K562 (cell line): ENCODE measurements at regions not wholly inside any gene's neighbourhood (a gene's known extent, or its start where the extent isn't known, plus 50 kb on each side); places are given as distances from the start of the nearest gene placed in this dataset.

ENCODE experiments used
- ATAC-seq: fragments of 200-7000 bp; cut with Tn5 transposase; 3 replicates; pipeline ENCODE4 v1.9.1; 2020; ENCODE audit warnings: moderate library complexity
- BruUV-seq: library from RNA; stranded (reverse); fragments of 400-500 nt; replicated peaks from 2 replicates; lab custom pipeline; 2021; lab: Mats Ljungman, UMichigan
- CTCF ChIA-PET: fragments of 300-600 bp; formaldehyde crosslinking; extraction: SDS; loops from one replicate; lab custom pipeline; 2021; ENCODE audit warnings: low intra/inter-chr PET ratio; lab: Yijun Ruan, JAX
- POLR2A ChIA-PET: fragments of 300-600, 350-650 bp; sonication (Branson Sonifier 250); formaldehyde crosslinking; extraction: SDS; loops from one replicate; lab custom pipeline; 2021; ENCODE audit warnings: antibody characterized with exemption, inconsistent platforms; lab: Yijun Ruan, JAX
- DNase-seq, 4 experiments: peaks; one replicate each; pipeline versions ENCODE4 v3.0.0 to v3.0.0-alpha.2; 2011 to 2018; ENCODE audit warnings: low spot score in 3 of 4, mixed read lengths in 3 of 4; ENCODE audit errors: extremely low read depth in 1 of 4
- FAIRE-seq: peaks from 2 replicates; lab custom pipeline; 2011; peaks lifted over from hg19 to GRCh38; lab: Jason Lieb, UNC
- H2AFZ ChIP-seq: 2 replicates; pipeline ENCODE4 v1.6.0; 2011; ENCODE audit warnings: low read depth, low read length, control low read depth, inconsistent platforms
- H3K27ac ChIP-seq: fragments of 200-600 bp; 3 replicates; pipeline ENCODE4 v1.8.0; 2011; ENCODE audit warnings: low read depth, mild to moderate bottlenecking, control low read depth, inconsistent platforms, low read length, moderate library complexity, mixed read lengths; ENCODE audit errors: extremely low read depth
- H3K27me3 ChIP-seq, 2 experiments: fragments of 300-600 bp in 1 of 2; 2 replicates in 1 of 2; 3 replicates in 1 of 2; pipeline versions ENCODE4 v1.6.0 to v1.8.0; 2011; ENCODE audit warnings: inconsistent platforms in 2 of 2, low read length in 2 of 2, mild to moderate bottlenecking in 1 of 2, mixed read lengths in 1 of 2, moderate library complexity in 1 of 2; ENCODE audit not compliant: control insufficient read depth in 2 of 2, insufficient read depth in 2 of 2
- H3K36me3 ChIP-seq: fragments of 300-600 bp; 3 replicates; pipeline ENCODE4 v1.8.0; 2011; ENCODE audit warnings: mild to moderate bottlenecking, low read length, inconsistent platforms; ENCODE audit not compliant: control insufficient read depth, insufficient read depth
- H3K4me1 ChIP-seq, 2 experiments: fragments of 200-600 bp in 1 of 2; replicated peaks in 1 of 2; 2 replicates in 1 of 2; 3 replicates in 1 of 2; pipeline versions ENCODE4 v1.5.1 to v1.8.0; 2011; ENCODE audit warnings: inconsistent platforms in 2 of 2, low read length in 2 of 2, mild to moderate bottlenecking in 1 of 2, mixed read lengths in 1 of 2, moderate library complexity in 1 of 2; ENCODE audit not compliant: control insufficient read depth in 2 of 2, insufficient read depth in 2 of 2
- H3K4me2 ChIP-seq: 2 replicates; pipeline ENCODE4 v1.6.1; 2011; ENCODE audit warnings: low read length, control low read depth, inconsistent platforms, mixed read lengths; ENCODE audit not compliant: insufficient read depth
- H3K4me3 ChIP-seq: fragments of 200-600 bp; sonication (generic), shearing (Covaris generic); 2 replicates; pipeline ENCODE4 v1.5.1; 2016; ENCODE audit warnings: control low read depth, inconsistent platforms
- H3K79me2 ChIP-seq: fragments of 200-600 bp; 3 replicates; pipeline ENCODE4 v1.8.0; 2011; ENCODE audit warnings: low read length, inconsistent platforms; ENCODE audit not compliant: control insufficient read depth, insufficient read depth
- H3K9ac ChIP-seq, 2 experiments: 2 replicates each; pipeline versions ENCODE4 v1.6.0 to v1.6.1; 2011; ENCODE audit warnings: low read depth in 2 of 2, low read length in 2 of 2, control low read depth in 1 of 2, inconsistent platforms in 1 of 2, mild to moderate bottlenecking in 1 of 2, mixed read lengths in 1 of 2; ENCODE audit not compliant: insufficient read depth in 1 of 2
- H3K9me1 ChIP-seq: one replicate; pipeline ENCODE4 v1.6.0; 2011; ENCODE audit warnings: inconsistent platforms, mild to moderate bottlenecking, low read length, moderate library complexity; ENCODE audit not compliant: control insufficient read depth, insufficient read depth
- H3K9me3 ChIP-seq: replicated peaks from 2 replicates; pipeline ENCODE4 v1.5.1; 2011; ENCODE audit warnings: low read depth, low read length, inconsistent platforms; ENCODE audit not compliant: control insufficient read depth, insufficient read depth
- H4K20me1 ChIP-seq: replicated peaks from 2 replicates; pipeline ENCODE4 v1.6.1; 2011; ENCODE audit warnings: low read length, inconsistent platforms, mixed read lengths; ENCODE audit not compliant: control insufficient read depth, insufficient read depth
- CBX2 ChIP-seq: fragments of 200-600 bp; sonication (generic); IDR thresholded peaks from one replicate; pipeline ENCODE4 v1.6.1; 2012; ENCODE audit warnings: mild to moderate bottlenecking, low read length, inconsistent platforms; ENCODE audit not compliant: insufficient read depth, poor library complexity, severe bottlenecking
- CCAR2 ChIP-seq: fragments of 200-400 bp; formaldehyde crosslinking; IDR thresholded peaks from 2 replicates; pipeline ENCODE4 v1.6.1; 2017; ENCODE audit warnings: mild to moderate bottlenecking, low read depth, low read length
- CTCFL ChIP-seq: IDR thresholded peaks from 2 replicates; pipeline ENCODE4 v1.6.1; 2011; ENCODE audit warnings: borderline replicate concordance, low read depth, mild to moderate bottlenecking, moderate library complexity, low read length; ENCODE audit not compliant: insufficient read depth, poor library complexity, severe bottlenecking
- GTF3C2 ChIP-seq: IDR thresholded peaks from 3 replicates; pipeline ENCODE4 v1.6.1; 2011; ENCODE audit warnings: borderline replicate concordance, mild to moderate bottlenecking, moderate library complexity; ENCODE audit not compliant: insufficient read length; ENCODE audit errors: extremely low read depth
- KLF1 ChIP-seq: fragments of 450-650 bp; IDR thresholded peaks from 2 replicates; pipeline ENCODE4 v1.6.1; 2016; ENCODE audit warnings: missing genetic modification characterization, missing compliant biosample characterization
- NELFE ChIP-seq: IDR thresholded peaks from 2 replicates; pipeline ENCODE4 v1.6.1; 2011; ENCODE audit warnings: mild to moderate bottlenecking; ENCODE audit not compliant: insufficient read depth, insufficient read length
- PTBP1 ChIP-seq: fragments of 200-400 bp; formaldehyde crosslinking; IDR thresholded peaks from 2 replicates; pipeline ENCODE4 v1.6.1; 2017; ENCODE audit warnings: low read depth, low read length
- RBFOX2 ChIP-seq: fragments of 200-400 bp; formaldehyde crosslinking; IDR thresholded peaks from 2 replicates; pipeline ENCODE4 v1.6.1; 2017; ENCODE audit warnings: low read depth, mild to moderate bottlenecking, low read length, moderate library complexity
- SNRNP70 ChIP-seq: fragments of 200-400 bp; formaldehyde crosslinking; optimal IDR thresholded peaks from 2 replicates; pipeline ENCODE3; 2017; ENCODE audit warnings: low read depth, low read length
- ZNF184 ChIP-seq: sonication (generic); formaldehyde crosslinking; IDR thresholded peaks from 2 replicates; pipeline ENCODE4 v1.5.0; 2020; ENCODE audit warnings: missing genetic modification reagents
- ZNF444 ChIP-seq: fragments of 250-450 bp; sonication (Bioruptor Pico); IDR thresholded peaks from 2 replicates; pipeline ENCODE4 v1.4.0; 2020; ENCODE audit warnings: mild to moderate bottlenecking, moderate library complexity
- WGBS: fragments of 100-300 bp; shearing (Covaris generic); methylation state at CpG from one replicate; pipeline ENCODE4 v1.1.6; 2016; ENCODE audit warnings: low coverage, mixed read lengths; ENCODE audit not compliant: insufficient coverage; ENCODE audit errors: missing lambda C conversion rate; 5-methylcytosine and 5-hydroxymethylcytosine counted together
- in situ Hi-C: fragments of 300-500 bp; cut with MboI; formaldehyde crosslinking; loops from 4 replicates; pipeline ENCODE4 v1.15.0; 2018; ENCODE audit warnings: inconsistent platforms, mixed read lengths
- intact Hi-C: fragments of 100-400 bp; cut with micrococcal nuclease; formaldehyde crosslinking; loops from 2 replicates; pipeline ENCODE4 v1.14.2; 2022
- TF ChIP-seq, protein P1 (sequence below): fragments of 200-800 bp; sonication (Bioruptor generic); IDR thresholded peaks from 2 replicates; pipeline ENCODE4 v1.6.1; 2016; ENCODE audit warnings: missing genetic modification characterization, missing compliant biosample characterization

DNA sequence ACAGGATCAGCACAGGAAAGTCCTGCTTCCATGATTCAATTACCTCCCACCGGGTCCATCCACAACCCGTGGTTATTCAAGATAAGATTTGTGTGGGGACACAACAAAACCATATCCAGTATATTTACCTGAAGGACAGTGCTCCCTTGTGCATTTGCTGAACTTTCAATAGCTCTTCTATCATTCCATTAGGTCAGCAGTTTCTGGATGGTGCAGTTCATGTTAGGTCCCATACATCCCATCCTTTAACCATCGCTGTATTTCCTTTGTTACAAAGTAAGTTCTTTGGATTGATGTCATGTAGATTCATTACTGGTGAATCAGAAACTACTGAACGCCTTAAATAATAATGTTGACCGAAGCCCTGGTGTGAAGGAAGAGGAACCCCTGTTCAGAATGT is 775.9 kb downstream of the TRIML1 start:
- Histone ChIP-seq H3K27me3 (no peaks in the 10 kb centered on the region), H3K79me2 (no peaks in the 10 kb centered on the region), H3K27ac (no peak overlapping the region), H3K9me1 (no peaks in the 10 kb centered on the region), H2AFZ (no peak overlapping the region), H3K9me3 (no peaks in the 10 kb centered on the region), H4K20me1 (no peaks in the 10 kb centered on the region), H3K4me2 (no peak overlapping the region), H3K4me1 (no peaks in the 10 kb centered on the region), H3K9ac (no peak overlapping the region), H3K36me3 (no peaks in the 10 kb centered on the region), H3K4me3 (no peak overlapping the region)
- no peak for DNase-seq
- CTCF ChIA-PET = no interaction called here
- WGBS = 0% methylated on average over 5 of the region's 5 CpGs
- in situ Hi-C loops (no loop called here), intact Hi-C loops (no loop called here)
- no TSS peak for BruUV-seq
- POLR2A ChIA-PET = no interaction called here
- no peak for ATAC-seq
- FAIRE-seq = no peak
- TF ChIP-seq CBX2 (no peak), GTF3C2 (no peak), CCAR2 (no peak), NELFE (no peak), ZNF184 (CRISPR knock-in tag) (no peak), RBFOX2 (no peak), PTBP1 (no peak), KLF1 (no peak), ZNF444 (CRISPR knock-in tag) (no peak), SNRNP70 (no peak), CTCFL (no peak)
- TF ChIP-seq, protein P1, sequence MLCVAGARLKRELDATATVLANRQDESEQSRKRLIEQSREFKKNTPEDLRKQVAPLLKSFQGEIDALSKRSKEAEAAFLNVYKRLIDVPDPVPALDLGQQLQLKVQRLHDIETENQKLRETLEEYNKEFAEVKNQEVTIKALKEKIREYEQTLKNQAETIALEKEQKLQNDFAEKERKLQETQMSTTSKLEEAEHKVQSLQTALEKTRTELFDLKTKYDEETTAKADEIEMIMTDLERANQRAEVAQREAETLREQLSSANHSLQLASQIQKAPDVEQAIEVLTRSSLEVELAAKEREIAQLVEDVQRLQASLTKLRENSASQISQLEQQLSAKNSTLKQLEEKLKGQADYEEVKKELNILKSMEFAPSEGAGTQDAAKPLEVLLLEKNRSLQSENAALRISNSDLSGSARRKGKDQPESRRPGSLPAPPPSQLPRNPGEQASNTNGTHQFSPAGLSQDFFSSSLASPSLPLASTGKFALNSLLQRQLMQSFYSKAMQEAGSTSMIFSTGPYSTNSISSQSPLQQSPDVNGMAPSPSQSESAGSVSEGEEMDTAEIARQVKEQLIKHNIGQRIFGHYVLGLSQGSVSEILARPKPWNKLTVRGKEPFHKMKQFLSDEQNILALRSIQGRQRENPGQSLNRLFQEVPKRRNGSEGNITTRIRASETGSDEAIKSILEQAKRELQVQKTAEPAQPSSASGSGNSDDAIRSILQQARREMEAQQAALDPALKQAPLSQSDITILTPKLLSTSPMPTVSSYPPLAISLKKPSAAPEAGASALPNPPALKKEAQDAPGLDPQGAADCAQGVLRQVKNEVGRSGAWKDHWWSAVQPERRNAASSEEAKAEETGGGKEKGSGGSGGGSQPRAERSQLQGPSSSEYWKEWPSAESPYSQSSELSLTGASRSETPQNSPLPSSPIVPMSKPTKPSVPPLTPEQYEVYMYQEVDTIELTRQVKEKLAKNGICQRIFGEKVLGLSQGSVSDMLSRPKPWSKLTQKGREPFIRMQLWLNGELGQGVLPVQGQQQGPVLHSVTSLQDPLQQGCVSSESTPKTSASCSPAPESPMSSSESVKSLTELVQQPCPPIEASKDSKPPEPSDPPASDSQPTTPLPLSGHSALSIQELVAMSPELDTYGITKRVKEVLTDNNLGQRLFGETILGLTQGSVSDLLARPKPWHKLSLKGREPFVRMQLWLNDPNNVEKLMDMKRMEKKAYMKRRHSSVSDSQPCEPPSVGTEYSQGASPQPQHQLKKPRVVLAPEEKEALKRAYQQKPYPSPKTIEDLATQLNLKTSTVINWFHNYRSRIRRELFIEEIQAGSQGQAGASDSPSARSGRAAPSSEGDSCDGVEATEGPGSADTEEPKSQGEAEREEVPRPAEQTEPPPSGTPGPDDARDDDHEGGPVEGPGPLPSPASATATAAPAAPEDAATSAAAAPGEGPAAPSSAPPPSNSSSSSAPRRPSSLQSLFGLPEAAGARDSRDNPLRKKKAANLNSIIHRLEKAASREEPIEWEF (CRISPR knock-in tag) = no peak
